NCI-H146 treated with DMSO at 0.1 percent for 48 hours (cell line): ENCODE measurements at regions not wholly inside any gene's neighbourhood (a gene's known extent, or its start where the extent isn't known, plus 50 kb on each side); places are given as distances from the start of the nearest gene placed in this dataset.
"Not testable (repeated sequence)": the region's sequence is repeated elsewhere in the genome, so short reads cannot be mapped to it uniquely, and the experiment has no call there.

ENCODE experiments used
- DNase-seq: peaks from one replicate; lab custom pipeline; 2025; ENCODE audit not compliant: unreplicated experiment; lab: John Stamatoyannopoulos, UW

DNA sequence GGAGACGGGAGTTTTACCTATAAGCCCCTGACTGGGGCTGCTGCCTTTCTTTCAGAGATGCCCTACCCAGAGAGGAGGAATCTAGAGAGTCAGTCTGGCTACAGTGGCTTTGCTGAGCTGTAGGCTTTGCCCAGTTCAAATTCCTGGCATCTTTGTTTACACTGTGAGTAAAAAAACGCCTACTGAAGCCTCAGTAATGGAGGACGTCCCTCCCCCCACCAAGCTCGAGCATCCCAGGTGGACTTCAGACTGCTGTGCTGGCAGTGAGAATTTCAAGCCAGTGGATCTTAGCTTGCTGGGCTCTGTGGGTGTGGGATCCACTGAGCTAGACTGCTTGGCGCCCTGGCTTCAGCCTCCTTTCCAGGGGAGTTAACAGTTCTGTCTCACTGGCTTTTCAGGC, 237.1 kb upstream of the NT5E start:
- DNase-seq = not testable (repeated sequence)

- no peak for DNase-seq
Observed at GRCh38 chr6:85195243-85195642, 254.6 kb upstream of the NT5E start.

GRCh38 chr6:85193339-85193738, 256.5 kb upstream of the NT5E start:
- DNase-seq = no peak

- DNase-seq = no peak
Observed at GRCh38 chr6:85192596-85192995, 257.3 kb upstream of the NT5E start.

GRCh38 chr6:85192186-85192585, 257.7 kb upstream of the NT5E start:
- DNase-seq = no peak

- DNase-seq = no peak
Observed at GRCh38 chr6:85191656-85192055, 258.2 kb upstream of the NT5E start.

DNA sequence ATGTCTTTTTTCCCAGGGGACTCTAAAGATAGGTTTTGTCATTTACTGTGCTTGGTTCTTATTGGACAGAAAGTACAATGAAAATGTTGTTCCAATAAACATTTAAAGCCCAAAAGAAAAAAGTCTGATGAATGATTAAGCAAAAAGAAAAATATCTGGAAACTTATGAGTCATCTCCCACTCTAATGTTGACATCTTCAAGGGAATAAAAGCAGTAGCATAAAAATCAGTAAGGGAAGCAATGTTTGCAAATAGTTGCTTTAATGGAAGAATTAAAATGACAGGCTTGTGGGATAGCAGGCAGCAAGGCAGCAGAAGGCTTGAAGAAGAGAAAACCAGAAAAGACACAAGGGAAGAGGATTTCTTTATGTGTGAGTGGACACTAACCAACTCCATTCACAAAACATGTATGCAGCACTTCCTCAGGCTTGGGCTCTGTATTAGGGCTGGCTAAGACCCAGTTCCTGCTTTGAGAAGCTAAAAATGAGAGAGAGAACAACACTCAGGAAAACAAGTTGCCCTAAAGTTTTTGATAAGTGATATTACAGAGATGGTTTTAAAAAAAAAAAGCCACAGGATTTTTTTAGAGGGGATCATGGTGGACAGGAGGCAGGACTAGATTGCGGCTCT, 263.2 kb upstream of the NT5E start:
- no peak for DNase-seq

DNA sequence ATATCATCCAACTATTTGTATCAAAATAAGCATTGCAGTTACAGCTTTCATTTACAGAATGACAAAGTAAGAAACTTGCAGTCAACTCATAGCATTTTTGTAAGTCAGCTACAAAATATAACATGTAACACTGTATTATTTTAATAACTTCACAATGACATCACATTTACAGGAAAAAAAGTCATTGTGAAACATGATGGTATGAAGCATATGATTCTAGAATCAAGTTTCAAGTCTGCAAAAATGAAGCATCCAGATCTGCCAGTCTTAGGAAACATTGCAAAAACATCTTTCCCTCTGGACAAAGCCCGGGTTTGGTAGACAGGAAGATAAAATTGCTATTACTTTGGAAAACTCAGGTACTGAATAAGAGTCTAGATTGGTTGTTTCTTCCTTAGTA, 263.9 kb upstream of the NT5E start:
- DNase-seq = no peak

- no peak for DNase-seq
Observed at GRCh38 chr6:85183841-85184240, 266.0 kb upstream of the NT5E start.

- no peak for DNase-seq
Observed at GRCh38 chr6:85172705-85173104, 277.2 kb upstream of the NT5E start.

GRCh38 chr6:85172161-85172560, 277.7 kb upstream of the NT5E start:
- no peak for DNase-seq

- DNase-seq = no peak
Observed at GRCh38 chr6:85169189-85169588, 280.7 kb upstream of the NT5E start.

GRCh38 chr6:85168146-85168545, 281.7 kb upstream of the NT5E start:
- DNase-seq = no peak

DNA sequence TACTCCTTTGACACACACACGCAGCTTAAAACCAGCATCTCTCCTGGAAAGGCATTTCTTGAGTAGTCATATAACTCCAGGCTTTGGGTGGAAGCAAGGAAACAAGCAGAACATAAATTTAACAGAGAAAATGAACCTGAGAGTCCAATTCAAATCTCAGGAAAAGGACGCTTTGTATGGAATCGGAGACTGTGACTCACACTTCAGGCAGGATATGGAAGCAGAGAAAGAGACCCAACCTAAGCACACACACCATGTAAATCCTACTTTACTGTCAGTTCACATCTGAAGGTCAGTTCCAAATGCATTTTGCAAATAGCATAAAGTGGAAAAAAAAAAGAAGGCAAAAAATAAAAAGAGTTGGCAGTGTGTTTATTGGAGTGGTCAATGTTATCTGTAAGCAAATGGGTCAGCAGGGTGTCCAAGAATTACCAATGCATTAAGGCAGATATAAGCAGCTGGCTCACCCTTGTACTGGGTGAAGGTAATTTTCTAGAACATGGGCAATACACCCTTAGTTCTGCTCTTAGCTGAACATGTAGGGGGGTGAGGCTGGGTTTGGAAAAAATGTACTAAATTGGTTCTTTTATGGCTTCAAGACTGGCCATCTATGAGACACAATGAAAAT, 283.7 kb upstream of the NT5E start:
- no peak for DNase-seq

DNA sequence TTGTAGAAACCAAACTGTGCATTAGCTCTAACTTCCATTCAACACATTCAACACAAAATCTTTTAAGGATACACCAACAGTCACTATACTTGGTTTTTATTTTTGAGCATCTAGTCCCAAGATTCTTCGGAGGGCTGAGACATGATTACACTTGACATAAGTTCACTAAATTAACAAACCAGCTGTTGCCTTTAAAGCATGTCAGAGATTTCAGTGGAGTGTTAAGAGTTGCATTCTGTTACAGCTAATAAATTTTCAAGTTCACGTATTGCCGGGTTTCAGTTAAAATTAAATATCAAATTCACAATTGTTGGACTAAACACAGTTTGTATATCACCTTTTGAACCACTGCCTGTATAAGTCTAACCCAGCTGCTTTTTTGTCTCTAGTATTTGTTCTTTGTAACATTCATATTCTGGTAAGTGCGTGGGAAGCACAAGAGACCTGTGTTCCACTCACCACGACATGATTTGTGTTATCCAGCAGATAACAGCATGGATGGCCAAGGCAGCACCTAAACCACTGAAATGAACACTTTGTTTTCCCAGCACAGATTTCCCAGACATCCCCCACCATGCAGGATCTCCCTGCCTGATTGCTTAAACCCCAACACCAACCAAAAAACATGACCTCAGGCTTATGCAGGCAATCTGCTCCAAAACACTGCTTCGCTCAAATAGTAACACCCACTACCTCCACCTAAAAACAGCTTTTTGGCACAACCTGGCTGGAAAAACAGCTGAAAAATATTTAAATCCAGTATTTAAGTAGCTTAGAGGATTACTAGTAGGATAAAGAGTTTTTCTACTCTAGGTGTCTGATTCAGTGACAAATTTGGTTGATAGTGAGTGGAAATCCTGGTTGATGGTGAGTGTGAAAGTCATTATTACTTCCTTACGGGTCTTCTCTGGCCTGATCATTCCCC, 286.5 kb upstream of the NT5E start:
- DNase-seq = no peak

DNA sequence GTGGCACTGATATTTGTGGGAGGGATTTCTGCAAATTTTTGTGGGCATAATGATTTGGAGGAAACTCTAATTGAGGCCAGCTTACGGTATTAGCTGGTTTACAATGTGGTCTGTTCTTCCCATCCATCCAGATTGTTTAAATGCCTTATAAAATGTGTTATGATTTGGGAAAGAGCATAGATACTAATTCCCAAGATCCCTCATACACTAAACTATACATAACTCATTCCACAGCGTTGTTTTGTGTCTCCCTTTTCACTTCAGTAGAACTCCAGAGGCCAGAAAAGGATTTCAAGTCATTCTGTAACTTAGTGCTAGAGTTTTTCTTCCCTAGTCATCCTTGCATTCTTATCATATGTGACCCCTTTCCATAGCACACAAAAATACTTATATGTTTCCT, 292.6 kb upstream of the NT5E start:
- no peak for DNase-seq

GRCh38 chr6:85143676-85144075, 306.2 kb upstream of the NT5E start:
- DNase-seq = no peak

GRCh38 chr6:85137865-85138264, 312.0 kb upstream of the NT5E start:
- DNase-seq = no peak

- no peak for DNase-seq
Observed at GRCh38 chr6:85136310-85136709, 313.6 kb upstream of the NT5E start.

GRCh38 chr6:85135376-85136094, 314.3 kb upstream of the NT5E start:
- DNase-seq = no peak

DNA sequence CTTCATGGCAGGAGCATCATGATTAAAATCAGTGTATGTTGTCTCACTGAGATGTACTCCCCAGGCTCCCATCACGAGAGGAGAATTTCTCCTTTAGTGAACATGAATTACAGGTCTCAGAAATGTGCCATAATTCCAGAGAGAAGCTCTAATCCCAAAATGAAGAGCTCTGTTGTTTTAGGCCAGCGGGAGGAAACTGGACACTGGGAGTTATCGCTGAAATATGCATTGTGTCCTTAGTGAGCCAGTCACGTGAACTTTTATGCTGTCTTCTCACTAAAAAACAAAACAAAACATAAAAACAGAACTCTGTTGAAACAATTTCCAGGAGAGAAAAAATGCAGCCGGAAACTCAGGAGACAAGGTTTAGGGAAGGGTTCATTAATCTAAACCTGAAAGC, 315.7 kb upstream of the NT5E start:
- DNase-seq = no peak
